CD4-positive, alpha-beta T cell treated with Interferon gamma for 1 hour (primary cell): ENCODE measurements at regions not wholly inside any gene's neighbourhood (a gene's known extent, or its start where the extent isn't known, plus 50 kb on each side); places are given as distances from the start of the nearest gene placed in this dataset.

Source experiments
- DNase-seq: peaks from one replicate; pipeline ENCODE4 v3.0.0-alpha.2; 2020

GRCh38 chr19:29093553-29093908 lies 119.4 kb downstream of the UQCRFS1 start:
- no peak for DNase-seq

GRCh38 chr19:29092712-29093552 lies 120.0 kb downstream of the UQCRFS1 start:
- DNase-seq: no peak

GRCh38 chr19:29090783-29091526 lies 122.0 kb downstream of the UQCRFS1 start:
- DNase-seq: no peak

GRCh38 chr19:29089315-29089870 lies 123.6 kb downstream of the UQCRFS1 start:
- no peak for DNase-seq

GRCh38 chr19:29088761-29089160 lies 124.2 kb downstream of the UQCRFS1 start:
- no peak for DNase-seq

- no peak for DNase-seq
Measured at GRCh38 chr19:29086646-29087045, 126.3 kb downstream of the UQCRFS1 start.

- no peak for DNase-seq
Measured at GRCh38 chr19:29086182-29086581, 126.8 kb downstream of the UQCRFS1 start.

- DNase-seq: no peak
Measured at GRCh38 chr19:29085630-29086029, 127.3 kb downstream of the UQCRFS1 start.

GRCh38 chr19:29085206-29085605 lies 127.7 kb downstream of the UQCRFS1 start:
- no peak for DNase-seq

- no peak for DNase-seq
Measured at GRCh38 chr19:29084266-29084665, 128.7 kb downstream of the UQCRFS1 start.

- DNase-seq: no peak
Measured at GRCh38 chr19:29083863-29084262, 129.1 kb downstream of the UQCRFS1 start.

GRCh38 chr19:29079356-29080032 lies 133.5 kb downstream of the UQCRFS1 start:
- no peak for DNase-seq

GRCh38 chr19:29076963-29077362 lies 136.0 kb downstream of the UQCRFS1 start:
- no peak for DNase-seq

- DNase-seq: no peak
Measured at GRCh38 chr19:29076161-29076560, 136.8 kb downstream of the UQCRFS1 start.

GRCh38 chr19:29075149-29075548 lies 137.8 kb downstream of the UQCRFS1 start:
- DNase-seq: no peak

- no peak for DNase-seq
Measured at GRCh38 chr19:29074579-29074978, 138.4 kb downstream of the UQCRFS1 start.

GRCh38 chr19:29067831-29068230 lies 145.1 kb downstream of the UQCRFS1 start:
- DNase-seq: no peak

GRCh38 chr19:29062475-29063435 lies 150.2 kb downstream of the UQCRFS1 start:
- DNase-seq: no peak

GRCh38 chr19:29060813-29061364 lies 152.1 kb downstream of the UQCRFS1 start:
- DNase-seq: no peak

- no peak for DNase-seq
Measured at GRCh38 chr19:29056535-29056934, 156.4 kb downstream of the UQCRFS1 start.

GRCh38 chr19:29054886-29055675 lies 157.9 kb downstream of the UQCRFS1 start:
- no peak for DNase-seq
